ENCODE measurements at regions not wholly inside any gene's neighbourhood (a gene's known extent, or its start where the extent isn't known, plus 50 kb on each side); places are given as distances from the start of the nearest gene placed in this dataset.

- H3K27me3 ChIP-seq (ENCODE audit: insufficient read depth, low read depth) = no peaks in the 10 kb centered on the region
- H3K79me2 ChIP-seq (ENCODE audit: insufficient read depth, low read depth) = no peaks in the 10 kb centered on the region
- TF ChIP-seq CTCF (conservative IDR thresholded peaks at IDR 0.05; ENCODE audit: low read depth, low read length) = no peak
- no peaks in the 10 kb centered on the region for H4K20me1 ChIP-seq (ENCODE audit: insufficient read depth)
- H3K27ac ChIP-seq = no peak overlapping the region
- no peaks in the 10 kb centered on the region for H3K36me3 ChIP-seq (ENCODE audit: insufficient read depth)
- H3K4me3 ChIP-seq (IDR thresholded peaks at IDR 0.05; ENCODE audit: insufficient read depth, low read depth, low read length) = no peak overlapping the region
- H3K4me1 ChIP-seq (ENCODE audit: low read depth, poor library complexity, severe bottlenecking) = no peaks in the 10 kb centered on the region
- H3K9ac ChIP-seq = no peak overlapping the region
- no peak overlapping the region for H2AFZ ChIP-seq (ENCODE audit: low read depth)
- H3K4me2 ChIP-seq = no peak overlapping the region
Measured at GRCh38 chr13:103218253-103218652, 152.0 kb upstream of the SLC10A2 start.

GRCh38 chr13:103213152-103213551 lies 146.9 kb upstream of the SLC10A2 start:
- H3K4me3 ChIP-seq (IDR thresholded peaks at IDR 0.05; ENCODE audit: insufficient read depth, low read depth, low read length) = no peak overlapping the region
- no peaks in the 10 kb centered on the region for H3K36me3 ChIP-seq (ENCODE audit: insufficient read depth)
- H4K20me1 ChIP-seq (ENCODE audit: insufficient read depth) = no peaks in the 10 kb centered on the region
- H3K4me1 ChIP-seq (ENCODE audit: low read depth, poor library complexity, severe bottlenecking) = no peaks in the 10 kb centered on the region
- H3K27ac ChIP-seq = no peak overlapping the region
- H2AFZ ChIP-seq (ENCODE audit: low read depth) = no peak overlapping the region
- H3K27me3 ChIP-seq (ENCODE audit: insufficient read depth, low read depth) = no peaks in the 10 kb centered on the region
- no peak for TF ChIP-seq CTCF (conservative IDR thresholded peaks at IDR 0.05; ENCODE audit: low read depth, low read length)
- H3K4me2 ChIP-seq = no peak overlapping the region
- no peak overlapping the region for H3K9ac ChIP-seq
- H3K79me2 ChIP-seq (ENCODE audit: insufficient read depth, low read depth) = no peaks in the 10 kb centered on the region

- Histone ChIP-seq H3K4me3 (IDR thresholded peaks at IDR 0.05; ENCODE audit: insufficient read depth, low read depth, low read length) (no peak overlapping the region), H3K27me3 (ENCODE audit: insufficient read depth, low read depth) (no peaks in the 10 kb centered on the region), H3K9ac (no peak overlapping the region), H3K4me2 (no peak overlapping the region), H4K20me1 (ENCODE audit: insufficient read depth) (no peaks in the 10 kb centered on the region), H3K36me3 (ENCODE audit: insufficient read depth) (no peaks in the 10 kb centered on the region), H3K4me1 (ENCODE audit: low read depth, poor library complexity, severe bottlenecking) (no peaks in the 10 kb centered on the region), H3K79me2 (ENCODE audit: insufficient read depth, low read depth) (no peaks in the 10 kb centered on the region), H3K27ac (no peak overlapping the region), H2AFZ (ENCODE audit: low read depth) (no peak overlapping the region)
- TF ChIP-seq CTCF (conservative IDR thresholded peaks at IDR 0.05; ENCODE audit: low read depth, low read length) = no peak
Measured at GRCh38 chr13:103210348-103210747, 144.1 kb upstream of the SLC10A2 start.

GRCh38 chr13:103203735-103204330 lies 137.6 kb upstream of the SLC10A2 start:
- no peaks in the 10 kb centered on the region for H3K36me3 ChIP-seq (ENCODE audit: insufficient read depth)
- no peak overlapping the region for H3K27ac ChIP-seq
- H4K20me1 ChIP-seq (ENCODE audit: insufficient read depth) = no peaks in the 10 kb centered on the region
- no peak overlapping the region for H3K4me2 ChIP-seq
- no peaks in the 10 kb centered on the region for H3K27me3 ChIP-seq (ENCODE audit: insufficient read depth, low read depth)
- no peak overlapping the region for H2AFZ ChIP-seq (ENCODE audit: low read depth)
- TF ChIP-seq CTCF (conservative IDR thresholded peaks at IDR 0.05; ENCODE audit: low read depth, low read length) = no peak
- H3K4me1 ChIP-seq (ENCODE audit: low read depth, poor library complexity, severe bottlenecking) = no peaks in the 10 kb centered on the region
- no peak overlapping the region for H3K4me3 ChIP-seq (IDR thresholded peaks at IDR 0.05; ENCODE audit: insufficient read depth, low read depth, low read length)
- no peaks in the 10 kb centered on the region for H3K79me2 ChIP-seq (ENCODE audit: insufficient read depth, low read depth)
- no peak overlapping the region for H3K9ac ChIP-seq

Measured in KMS-11 (cell line).